Colon (tissue), 2 donors: ENCODE measurements at regions not wholly inside any gene's neighbourhood (a gene's known extent, or its start where the extent isn't known, plus 50 kb on each side); places are given as distances from the start of the nearest gene placed in this dataset.
"Not testable (repeated sequence)": the region's sequence is repeated elsewhere in the genome, so short reads cannot be mapped to it uniquely, and the experiment has no call there.

Experiments
- FAIRE-seq: peaks from 2 replicates; lab custom pipeline; 2012; peaks lifted over from hg19 to GRCh38; lab: Jason Lieb, UNC
- donor health status: control.
- donor health status: control.

- FAIRE-seq = no peak
These were observed 91.1 kb upstream of the ARRDC3 start for GRCh38 chr5:91474201-91474600.

GRCh38 chr5:91472631-91473030 lies 89.5 kb upstream of the ARRDC3 start:
- no peak for FAIRE-seq

GRCh38 chr5:91469517-91470165 lies 86.5 kb upstream of the ARRDC3 start:
- FAIRE-seq = no peak

- no peak for FAIRE-seq
These were observed 85.7 kb upstream of the ARRDC3 start for GRCh38 chr5:91468651-91469422.

- FAIRE-seq = no peak
These were observed 81.9 kb upstream of the ARRDC3 start for GRCh38 chr5:91464886-91465646.

GRCh38 chr5:91457681-91458058 lies 74.6 kb upstream of the ARRDC3 start:
- no peak for FAIRE-seq

GRCh38 chr5:91456928-91457680 lies 74.0 kb upstream of the ARRDC3 start:
- no peak for FAIRE-seq

- no peak for FAIRE-seq
These were observed 66.0 kb upstream of the ARRDC3 start for GRCh38 chr5:91449083-91449482.

- FAIRE-seq = not testable (repeated sequence)
These were observed 65.0 kb upstream of the ARRDC3 start for GRCh38 chr5:91448079-91448478.

GRCh38 chr5:91446880-91447279 lies 63.8 kb upstream of the ARRDC3 start:
- FAIRE-seq = not testable (repeated sequence)

- no peak for FAIRE-seq
These were observed 60.8 kb upstream of the ARRDC3 start for GRCh38 chr5:91443761-91444467.

- FAIRE-seq = no peak
These were observed 59.9 kb upstream of the ARRDC3 start for GRCh38 chr5:91443023-91443422.

- FAIRE-seq = no peak
These were observed 58.0 kb upstream of the ARRDC3 start for GRCh38 chr5:91441082-91441481.

- FAIRE-seq = no peak
These were observed 55.8 kb upstream of the ARRDC3 start for GRCh38 chr5:91438871-91439270.

- no peak for FAIRE-seq
These were observed 53.1 kb upstream of the ARRDC3 start for GRCh38 chr5:91436241-91436640.

GRCh38 chr5:91434348-91434747 lies 51.2 kb upstream of the ARRDC3 start:
- FAIRE-seq = no peak

- no peak for FAIRE-seq
These were observed 50.7 kb upstream of the ARRDC3 start for GRCh38 chr5:91433861-91434260.
